HG03159 (cell line): ENCODE measurements at regions not wholly inside any gene's neighbourhood (a gene's known extent, or its start where the extent isn't known, plus 50 kb on each side); places are given as distances from the start of the nearest gene placed in this dataset.
"Not testable (repeated sequence)": the region's sequence is repeated elsewhere in the genome, so short reads cannot be mapped to it uniquely, and the experiment has no call there.

Source experiments
- ATAC-seq: cut with Tn5 transposase; IDR thresholded peaks from one replicate; pipeline ENCODE4 v1.9.1; 2021; ENCODE audit warnings: mild to moderate bottlenecking, moderate library complexity; ENCODE audit not compliant: unreplicated experiment

DNA sequence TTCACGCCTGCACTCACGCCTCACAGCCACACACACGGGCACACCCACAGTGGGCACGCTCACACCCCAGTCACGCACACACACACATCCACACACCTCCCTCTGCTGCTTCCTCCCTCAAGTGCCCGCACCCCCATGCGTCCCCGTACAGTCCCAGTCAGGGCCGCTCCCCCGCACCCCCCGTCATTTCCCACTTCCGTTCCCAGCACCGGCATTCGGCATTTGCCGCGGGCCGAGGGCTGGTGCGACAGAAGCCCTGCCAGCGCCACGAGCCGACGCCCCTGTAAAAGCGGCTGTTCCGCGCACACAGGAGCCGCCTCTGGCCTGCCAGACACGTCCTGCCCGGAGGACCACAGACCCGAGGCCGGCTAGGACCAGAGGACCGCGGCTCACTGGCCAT, 4428.0 kb upstream of the TPTE start:
- ATAC-seq = not testable (repeated sequence)

DNA sequence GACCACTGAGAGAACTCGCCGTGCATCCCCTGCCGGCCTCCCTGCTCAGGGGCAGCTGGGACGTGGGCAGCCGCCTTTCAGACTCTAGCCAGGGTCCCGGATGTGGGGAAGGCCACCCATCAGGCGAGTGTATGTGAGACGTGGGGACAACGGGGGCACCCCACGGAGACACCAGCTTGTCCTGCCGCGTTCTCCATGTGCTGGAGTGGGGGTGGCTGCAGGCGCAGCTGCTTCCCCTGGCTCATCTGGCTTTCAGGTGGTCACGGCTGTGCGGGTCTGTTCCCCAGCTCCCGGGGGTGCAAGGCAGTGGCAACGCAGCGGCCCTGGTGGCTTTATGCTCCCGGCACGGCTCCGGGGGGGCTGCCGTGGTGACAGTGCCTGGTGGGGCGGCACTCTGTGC, 4427.5 kb upstream of the TPTE start:
- ATAC-seq = not testable (repeated sequence)

DNA sequence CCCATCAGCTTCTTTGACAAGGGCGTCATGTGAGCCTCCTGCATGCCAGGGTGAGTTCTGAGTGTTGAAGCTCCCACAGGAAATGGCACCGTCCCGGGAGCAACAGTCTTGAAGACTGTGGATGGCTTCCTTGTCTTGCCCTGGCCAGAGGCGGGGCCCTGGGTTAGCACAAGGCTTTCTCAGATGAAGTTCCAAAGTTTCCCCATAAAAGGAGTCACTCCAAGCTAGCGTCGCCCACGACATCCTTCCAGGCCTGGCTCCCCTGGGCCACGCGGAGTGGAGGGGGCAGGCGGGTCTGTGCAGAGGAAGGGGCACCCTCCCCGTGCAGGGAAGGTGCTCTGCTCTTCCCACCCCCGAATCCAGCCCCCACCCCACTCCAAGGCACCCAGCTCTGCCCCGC, 4426.1 kb upstream of the TPTE start:
- ATAC-seq = not testable (repeated sequence)

DNA sequence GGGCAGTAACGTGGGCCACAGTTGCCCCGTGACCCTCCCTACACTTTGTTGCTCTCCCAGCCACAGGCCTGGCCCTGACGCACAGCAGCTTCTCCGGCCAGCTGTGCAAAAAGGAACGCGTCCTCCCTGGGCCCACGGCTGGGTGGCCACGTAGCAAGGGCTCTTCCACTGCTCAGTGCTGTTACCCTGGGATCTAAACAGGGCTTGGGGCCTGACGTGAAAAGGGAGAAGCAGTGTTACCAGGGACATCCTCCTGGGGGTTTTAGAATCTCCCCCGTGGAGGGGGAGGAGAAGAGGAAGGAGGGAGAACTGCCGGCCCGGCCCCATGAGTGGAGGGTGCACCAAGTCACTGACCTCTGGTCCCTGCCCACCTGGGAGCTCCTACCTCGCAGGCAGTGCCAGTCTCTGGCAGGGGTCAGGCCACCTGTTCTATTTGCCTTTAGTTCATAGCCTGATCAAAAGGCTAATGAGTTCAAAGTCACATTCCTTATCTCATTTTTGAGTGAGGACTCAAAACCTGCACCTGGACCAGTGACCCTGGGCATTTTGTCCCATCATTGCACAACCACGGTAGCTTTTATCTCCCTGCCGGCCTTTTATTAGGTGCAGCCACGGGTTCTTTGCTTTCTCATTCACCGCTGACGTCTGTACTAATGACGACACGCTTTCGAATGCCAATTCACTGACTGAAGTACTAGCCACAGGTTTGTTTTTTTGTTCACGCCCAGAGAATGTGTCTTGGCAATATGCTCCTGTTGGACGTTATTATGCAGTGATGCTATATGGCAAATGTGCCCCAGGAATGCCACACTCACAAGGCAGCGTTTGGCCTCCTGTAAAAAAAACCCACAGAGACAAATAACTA, 4424.6 kb upstream of the TPTE start:
- ATAC-seq = not testable (repeated sequence)

DNA sequence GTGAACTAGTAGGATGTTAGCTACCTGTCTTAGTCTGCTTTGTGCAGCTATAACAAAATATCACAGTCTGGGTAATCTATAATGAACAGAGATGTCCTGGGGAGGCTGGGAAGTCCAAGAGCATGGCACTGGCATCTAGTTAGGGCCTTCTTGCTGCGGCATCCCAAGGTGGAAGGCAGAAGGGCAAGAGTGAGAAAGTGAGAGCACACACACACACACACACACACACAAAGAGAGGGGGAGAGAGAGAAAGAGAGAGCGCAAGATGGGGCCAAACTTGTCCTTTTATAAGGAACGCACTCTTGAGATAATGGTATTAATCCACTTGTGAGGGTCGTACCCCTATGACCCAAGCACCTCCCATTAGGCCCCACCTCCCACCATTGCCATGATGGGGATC, 4423.6 kb upstream of the TPTE start:
- ATAC-seq = not testable (repeated sequence)

- ATAC-seq = peak; percentile 67
Observed at GRCh38 chr21:6098191-6098935, 4423.0 kb upstream of the TPTE start.

GRCh38 chr21:6101588-6101987, 4419.8 kb upstream of the TPTE start:
- not testable (repeated sequence) for ATAC-seq

DNA sequence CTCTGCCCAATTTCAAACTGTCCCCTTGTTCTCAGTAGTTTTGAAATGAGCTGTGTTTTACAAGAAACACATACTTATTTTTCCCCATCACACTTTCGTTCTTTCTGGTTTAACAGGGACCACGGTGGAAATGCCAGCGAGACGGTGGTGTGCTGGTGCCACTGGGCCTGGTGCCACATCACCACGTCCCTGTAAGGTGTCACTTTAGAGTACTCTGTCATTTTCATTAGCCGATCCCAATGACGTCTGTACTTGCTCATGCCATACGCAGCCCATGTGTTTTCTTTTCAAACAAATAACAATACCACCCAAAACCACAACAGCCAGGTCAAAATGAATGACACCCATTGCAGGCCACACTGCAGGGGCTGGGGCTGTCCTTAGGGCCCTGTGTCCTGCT, 4416.8 kb upstream of the TPTE start:
- ATAC-seq = not testable (repeated sequence)

GRCh38 chr21:6106686-6107567, 4414.5 kb upstream of the TPTE start:
- ATAC-seq = not testable (repeated sequence)

DNA sequence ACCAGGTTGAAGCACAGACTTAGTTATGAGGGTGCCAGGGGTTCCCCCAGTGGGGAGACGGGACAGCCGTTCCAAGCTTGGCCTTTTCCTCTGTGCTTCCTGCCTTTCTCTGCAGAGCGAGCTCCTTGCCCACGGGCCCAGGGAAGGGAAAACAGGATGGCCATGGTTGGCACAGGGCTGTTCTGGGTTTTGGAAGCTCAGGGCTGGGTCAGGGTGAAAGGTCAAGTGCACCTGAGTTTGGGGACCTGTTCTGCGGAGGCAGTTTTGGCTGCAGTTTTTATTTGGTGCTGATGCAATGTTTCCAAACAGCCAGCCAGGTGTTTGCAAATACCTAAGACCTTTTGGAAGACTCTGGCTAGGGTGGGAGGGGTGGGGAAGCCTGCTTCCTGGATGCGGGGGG, 4412.5 kb upstream of the TPTE start:
- not testable (repeated sequence) for ATAC-seq

DNA sequence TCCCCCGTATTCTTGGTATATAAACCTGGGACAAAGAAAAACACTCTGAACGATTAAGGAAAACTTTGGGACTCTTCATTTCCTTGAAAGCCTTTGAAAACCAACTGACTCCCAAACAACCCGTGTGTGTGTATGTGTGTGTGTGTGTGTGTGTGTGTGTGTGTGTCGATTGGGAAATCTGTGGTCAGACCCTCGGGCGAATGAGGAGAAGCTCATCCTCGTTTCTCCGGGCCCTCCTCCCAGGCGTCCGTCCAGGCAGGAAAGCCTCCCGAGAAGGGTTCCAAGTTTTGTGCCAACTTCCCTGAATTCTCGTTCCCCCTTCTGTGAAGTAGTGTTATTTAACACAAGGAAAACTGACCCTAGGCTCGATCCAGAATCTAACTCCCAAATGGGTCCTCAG, 4411.6 kb upstream of the TPTE start:
- ATAC-seq = not testable (repeated sequence)

DNA sequence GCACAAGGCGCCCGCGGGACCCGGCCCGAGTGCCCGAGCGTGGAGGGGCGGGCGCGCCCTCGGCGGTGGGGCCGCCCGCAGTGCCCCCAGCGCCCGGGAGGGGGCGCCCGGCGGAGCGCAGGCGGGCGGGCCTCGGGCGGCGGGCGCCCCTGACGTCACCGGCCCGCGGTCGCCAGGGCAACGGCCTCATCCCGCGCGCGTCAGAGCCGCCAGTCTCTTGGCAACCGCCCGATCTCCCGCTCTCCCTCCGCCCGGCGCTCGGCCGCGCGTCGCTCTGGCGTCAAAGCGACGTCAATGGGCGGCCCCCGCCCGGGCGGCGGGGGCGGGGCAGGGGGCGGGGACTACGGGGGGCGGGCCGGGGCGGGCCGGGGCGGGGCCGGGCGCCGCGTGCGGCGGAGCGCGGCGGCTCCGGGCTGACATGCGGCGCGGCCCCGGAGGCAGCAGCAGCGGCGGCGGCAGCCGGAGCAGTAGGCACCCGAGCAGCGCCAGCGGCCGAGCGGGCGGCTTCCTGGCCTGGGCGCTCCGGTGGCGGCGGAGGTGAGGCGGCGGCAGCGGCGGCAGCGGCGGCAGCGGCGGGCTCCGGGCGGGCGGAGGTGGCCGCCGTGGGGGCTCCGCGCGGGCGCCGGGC, 4410.6 kb upstream of the TPTE start:
- peak; percentile 71 for ATAC-seq

GRCh38 chr21:6111354-6111753, 4410.0 kb upstream of the TPTE start:
- ATAC-seq = peak; percentile 6

GRCh38 chr21:6118336-6118735, 4403.0 kb upstream of the TPTE start:
- ATAC-seq = not testable (repeated sequence)

- ATAC-seq = not testable (repeated sequence)
Observed at GRCh38 chr21:6120863-6121262, 4400.5 kb upstream of the TPTE start.

DNA sequence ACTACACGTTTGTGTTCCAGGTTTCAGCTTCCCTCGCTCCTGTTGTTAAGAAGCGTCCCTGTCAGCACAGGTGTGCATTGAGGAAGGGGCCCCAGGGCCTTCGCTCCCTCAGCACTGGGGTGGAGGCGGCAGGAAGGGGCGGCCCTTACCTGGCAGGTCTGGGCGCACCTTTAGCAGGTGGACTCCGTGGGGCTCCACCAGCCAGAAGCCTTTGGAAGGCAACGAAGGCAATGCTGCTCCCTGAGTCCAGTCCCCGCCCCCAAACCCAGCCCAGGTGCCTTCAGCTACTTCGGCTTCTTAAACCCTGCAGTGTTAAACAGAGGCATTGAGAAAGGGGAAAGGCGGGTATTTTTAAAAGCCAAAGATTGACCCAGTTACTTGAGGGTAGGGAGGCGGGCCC, 4398.8 kb upstream of the TPTE start:
- not testable (repeated sequence) for ATAC-seq

DNA sequence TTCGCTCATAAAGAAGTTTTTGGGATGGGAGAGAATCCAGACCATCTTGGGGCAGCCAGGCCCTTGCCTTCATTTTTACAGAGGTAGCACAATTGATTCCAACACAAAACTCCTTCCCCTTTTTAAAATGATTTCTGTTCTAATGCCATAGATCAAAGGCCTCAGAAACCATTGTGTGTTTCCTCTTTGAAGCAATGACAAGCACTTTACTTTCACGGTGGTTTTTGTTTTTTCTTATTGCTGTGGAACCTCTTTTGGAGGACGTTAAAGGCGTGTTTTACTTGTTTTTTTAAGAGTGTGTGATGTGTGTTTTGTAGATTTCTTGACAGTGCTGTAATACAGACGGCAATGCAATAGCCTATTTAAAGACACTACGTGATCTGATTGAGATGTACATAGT, 4398.2 kb upstream of the TPTE start:
- ATAC-seq = not testable (repeated sequence)

GRCh38 chr21:6125549-6126240, 4395.7 kb upstream of the TPTE start:
- ATAC-seq = not testable (repeated sequence)

DNA sequence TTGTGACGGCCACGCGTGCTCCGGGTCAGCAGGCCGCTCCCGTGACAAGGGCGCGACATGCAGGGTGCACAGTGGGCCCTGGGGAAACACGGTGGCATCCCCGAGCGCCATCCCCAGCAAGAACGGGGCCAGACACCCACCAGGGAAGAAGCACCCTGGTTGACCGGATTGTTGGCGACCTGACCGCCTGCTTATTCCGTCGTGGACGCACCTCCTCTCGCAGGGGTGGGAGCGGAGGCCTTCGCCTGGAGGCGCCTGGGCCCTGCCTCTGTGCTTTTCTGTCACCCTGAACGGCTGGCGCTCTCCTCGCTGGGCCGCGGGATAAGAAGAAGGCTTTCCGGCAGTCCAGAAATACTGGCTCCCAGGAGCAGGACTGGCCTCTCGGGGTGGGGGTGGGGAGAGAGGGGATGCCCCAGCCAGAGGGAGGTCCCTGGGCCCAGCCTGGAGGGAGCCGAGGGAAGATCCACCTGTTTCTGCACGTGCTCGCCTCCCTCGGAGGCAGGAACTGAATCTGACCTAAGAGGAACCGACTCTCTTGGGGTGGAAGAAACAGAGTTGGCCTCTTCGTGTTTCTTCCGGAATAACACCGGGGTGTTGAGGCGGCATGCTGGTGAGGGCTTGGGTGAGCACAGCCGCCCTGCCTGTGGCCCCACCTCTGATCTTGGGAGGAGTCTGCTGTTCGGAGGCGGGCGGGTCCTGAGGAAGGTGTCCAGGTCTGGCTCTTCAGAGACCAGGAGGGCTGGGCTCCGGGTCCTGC, 4394.2 kb upstream of the TPTE start:
- not testable (repeated sequence) for ATAC-seq
